SK-N-SH treated with all-trans-retinoic acid at 6 μM for 48 hours (cell line): ENCODE measurements at regions not wholly inside any gene's neighbourhood (a gene's known extent, or its start where the extent isn't known, plus 50 kb on each side); places are given as distances from the start of the nearest gene placed in this dataset.

Experiments
- ATAC-seq: fragments of 200-7000 bp; cut with Tn5 transposase; 3 replicates; pipeline ENCODE4 v1.9.1; 2020; ENCODE audit warnings: mild to moderate bottlenecking, moderate library complexity
- ARNTL ChIP-seq: fragments of 450-650 bp; formaldehyde crosslinking; IDR thresholded peaks from 2 replicates; pipeline ENCODE4 v1.5.0; 2020; ENCODE audit warnings: low read depth, mild to moderate bottlenecking, moderate library complexity, borderline replicate concordance
- BACH2 ChIP-seq: fragments of 250-450 bp; sonication (Bioruptor Pico); IDR thresholded peaks from 2 replicates; pipeline ENCODE4 v1.9.0; 2021; ENCODE audit warnings: mild to moderate bottlenecking, borderline replicate concordance
- CSDC2 ChIP-seq: fragments of 250-450 bp; sonication (Bioruptor Pico); IDR thresholded peaks from 2 replicates; pipeline ENCODE4 v1.5.0; 2020; ENCODE audit warnings: mild to moderate bottlenecking, moderate library complexity
- CSRNP3 ChIP-seq: fragments of 250-450 bp; sonication (Bioruptor Pico); IDR thresholded peaks from 2 replicates; pipeline ENCODE4 v1.5.1; 2021; ENCODE audit warnings: mild to moderate bottlenecking, moderate library complexity
- ESRRG ChIP-seq: fragments of 250-450 bp; sonication (Bioruptor Pico); IDR thresholded peaks from 2 replicates; pipeline ENCODE4 v1.6.1; 2021; ENCODE audit warnings: mild to moderate bottlenecking
- GLIS3 ChIP-seq: fragments of 250-450 bp; sonication (Bioruptor Pico); IDR thresholded peaks from 2 replicates; pipeline ENCODE4 v1.5.0; 2020; ENCODE audit warnings: mild to moderate bottlenecking, moderate library complexity
- PPARA ChIP-seq: fragments of 250-450 bp; sonication (Bioruptor Pico); IDR thresholded peaks from 2 replicates; pipeline ENCODE4 v1.5.0; 2020; ENCODE audit warnings: mild to moderate bottlenecking, borderline replicate concordance
- RARB ChIP-seq: fragments of 250-450 bp; sonication (Bioruptor Pico); IDR thresholded peaks from 2 replicates; pipeline ENCODE4 v1.8.0; 2021; ENCODE audit warnings: mild to moderate bottlenecking, moderate library complexity
- SNAI2 ChIP-seq: fragments of 250-450 bp; sonication (Bioruptor Pico); IDR thresholded peaks from 2 replicates; pipeline ENCODE4 v1.5.0; 2020; ENCODE audit warnings: mild to moderate bottlenecking, moderate library complexity
- TCF4 ChIP-seq: fragments of 250-450 bp; sonication (Bioruptor Pico); IDR thresholded peaks from 2 replicates; pipeline ENCODE4 v1.8.0; 2021; ENCODE audit warnings: mild to moderate bottlenecking, moderate library complexity, borderline replicate concordance
- ZFP3 ChIP-seq: fragments of 250-450 bp; sonication (Bioruptor Pico); IDR thresholded peaks from 2 replicates; pipeline ENCODE4 v1.5.0; 2020; ENCODE audit warnings: mild to moderate bottlenecking, moderate library complexity
- ZFP30 ChIP-seq: fragments of 450-650 bp; formaldehyde crosslinking; IDR thresholded peaks from 2 replicates; pipeline ENCODE4 v1.5.0; 2022; ENCODE audit warnings: mild to moderate bottlenecking, moderate library complexity
- ZNF565 ChIP-seq: fragments of 450-650 bp; formaldehyde crosslinking; conservative IDR thresholded peaks from 2 replicates; pipeline ENCODE4 v1.5.0; 2020; ENCODE audit warnings: low read depth, mild to moderate bottlenecking, moderate library complexity
- ZNF70 ChIP-seq: fragments of 450-650 bp; formaldehyde crosslinking; IDR thresholded peaks from 2 replicates; pipeline ENCODE4 v1.5.0; 2020; ENCODE audit warnings: mild to moderate bottlenecking, moderate library complexity
- ZNF8 ChIP-seq: fragments of 450-650 bp; formaldehyde crosslinking; IDR thresholded peaks from 2 replicates; pipeline ENCODE4 v1.5.0; 2020; ENCODE audit warnings: mild to moderate bottlenecking, moderate library complexity
- TF ChIP-seq, protein P1 (sequence below): fragments of 250-450 bp; sonication (Bioruptor Pico); IDR thresholded peaks from 2 replicates; pipeline ENCODE4 v1.8.0; 2020; ENCODE audit warnings: mild to moderate bottlenecking, moderate library complexity, borderline replicate concordance
- TF ChIP-seq, protein P2 (sequence below): fragments of 250-450 bp; sonication (Bioruptor Pico); IDR thresholded peaks from 2 replicates; pipeline ENCODE4 v1.5.1; 2020; ENCODE audit warnings: low read depth, mild to moderate bottlenecking, moderate library complexity
- TF ChIP-seq, protein P3 (sequence below): fragments of 250-450 bp; sonication (Bioruptor Pico); IDR thresholded peaks from 2 replicates; pipeline ENCODE4 v1.8.0; 2021; ENCODE audit warnings: low read depth, mild to moderate bottlenecking, moderate library complexity, borderline replicate concordance
- TF ChIP-seq, protein P4 (sequence below): fragments of 250-450 bp; sonication (Bioruptor Pico); IDR thresholded peaks from 2 replicates; pipeline ENCODE4 v1.5.0; 2020; ENCODE audit warnings: mild to moderate bottlenecking, moderate library complexity

- TF ChIP-seq GLIS3 (CRISPR knock-in tag) (no peak), ZNF70 (CRISPR knock-in tag) (no peak), ZFP3 (CRISPR knock-in tag) (no peak)
- TF ChIP-seq, protein P1, sequence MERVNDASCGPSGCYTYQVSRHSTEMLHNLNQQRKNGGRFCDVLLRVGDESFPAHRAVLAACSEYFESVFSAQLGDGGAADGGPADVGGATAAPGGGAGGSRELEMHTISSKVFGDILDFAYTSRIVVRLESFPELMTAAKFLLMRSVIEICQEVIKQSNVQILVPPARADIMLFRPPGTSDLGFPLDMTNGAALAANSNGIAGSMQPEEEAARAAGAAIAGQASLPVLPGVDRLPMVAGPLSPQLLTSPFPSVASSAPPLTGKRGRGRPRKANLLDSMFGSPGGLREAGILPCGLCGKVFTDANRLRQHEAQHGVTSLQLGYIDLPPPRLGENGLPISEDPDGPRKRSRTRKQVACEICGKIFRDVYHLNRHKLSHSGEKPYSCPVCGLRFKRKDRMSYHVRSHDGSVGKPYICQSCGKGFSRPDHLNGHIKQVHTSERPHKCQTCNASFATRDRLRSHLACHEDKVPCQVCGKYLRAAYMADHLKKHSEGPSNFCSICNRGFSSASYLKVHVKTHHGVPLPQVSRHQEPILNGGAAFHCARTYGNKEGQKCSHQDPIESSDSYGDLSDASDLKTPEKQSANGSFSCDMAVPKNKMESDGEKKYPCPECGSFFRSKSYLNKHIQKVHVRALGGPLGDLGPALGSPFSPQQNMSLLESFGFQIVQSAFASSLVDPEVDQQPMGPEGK (CRISPR knock-in tag) = no peak
- ATAC-seq = no peak
Measured at GRCh38 chr5:3024554-3024953, 273.1 kb upstream of the IRX2 start.

DNA sequence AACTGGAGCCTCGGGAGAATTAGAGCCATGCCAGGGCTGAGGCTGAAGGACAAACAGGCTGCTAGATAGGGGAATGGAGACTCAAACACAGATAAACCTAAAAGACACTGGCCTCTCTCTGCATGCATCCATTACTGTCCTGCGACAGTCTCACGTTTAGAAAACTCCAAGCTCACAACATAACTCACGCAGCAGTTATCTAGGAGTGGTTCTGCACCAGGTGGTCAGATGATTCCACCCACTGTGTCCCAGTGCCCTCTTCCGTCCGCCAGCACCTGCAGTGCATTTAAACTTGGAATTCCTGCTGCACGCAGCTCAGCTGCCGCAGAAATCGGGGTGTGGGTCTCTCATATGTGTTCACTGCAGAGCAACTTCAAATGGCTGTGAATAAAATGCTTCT lies 272.6 kb upstream of the IRX2 start:
- TF ChIP-seq, protein P2, sequence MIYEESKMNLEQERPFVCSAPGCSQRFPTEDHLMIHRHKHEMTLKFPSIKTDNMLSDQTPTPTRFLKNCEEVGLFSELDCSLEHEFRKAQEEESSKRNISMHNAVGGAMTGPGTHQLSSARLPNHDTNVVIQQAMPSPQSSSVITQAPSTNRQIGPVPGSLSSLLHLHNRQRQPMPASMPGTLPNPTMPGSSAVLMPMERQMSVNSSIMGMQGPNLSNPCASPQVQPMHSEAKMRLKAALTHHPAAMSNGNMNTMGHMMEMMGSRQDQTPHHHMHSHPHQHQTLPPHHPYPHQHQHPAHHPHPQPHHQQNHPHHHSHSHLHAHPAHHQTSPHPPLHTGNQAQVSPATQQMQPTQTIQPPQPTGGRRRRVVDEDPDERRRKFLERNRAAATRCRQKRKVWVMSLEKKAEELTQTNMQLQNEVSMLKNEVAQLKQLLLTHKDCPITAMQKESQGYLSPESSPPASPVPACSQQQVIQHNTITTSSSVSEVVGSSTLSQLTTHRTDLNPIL = no peak
- TF ChIP-seq ZNF565 (CRISPR knock-in tag) = no peak
- TF ChIP-seq, protein P3, sequence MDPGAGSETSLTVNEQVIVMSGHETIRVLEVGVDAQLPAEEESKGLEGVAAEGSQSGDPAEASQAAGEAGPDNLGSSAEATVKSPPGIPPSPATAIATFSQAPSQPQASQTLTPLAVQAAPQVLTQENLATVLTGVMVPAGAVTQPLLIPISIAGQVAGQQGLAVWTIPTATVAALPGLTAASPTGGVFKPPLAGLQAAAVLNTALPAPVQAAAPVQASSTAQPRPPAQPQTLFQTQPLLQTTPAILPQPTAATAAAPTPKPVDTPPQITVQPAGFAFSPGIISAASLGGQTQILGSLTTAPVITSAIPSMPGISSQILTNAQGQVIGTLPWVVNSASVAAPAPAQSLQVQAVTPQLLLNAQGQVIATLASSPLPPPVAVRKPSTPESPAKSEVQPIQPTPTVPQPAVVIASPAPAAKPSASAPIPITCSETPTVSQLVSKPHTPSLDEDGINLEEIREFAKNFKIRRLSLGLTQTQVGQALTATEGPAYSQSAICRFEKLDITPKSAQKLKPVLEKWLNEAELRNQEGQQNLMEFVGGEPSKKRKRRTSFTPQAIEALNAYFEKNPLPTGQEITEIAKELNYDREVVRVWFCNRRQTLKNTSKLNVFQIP = no peak
- TF ChIP-seq RARB (CRISPR knock-in tag) = no peak
- no peak for TF ChIP-seq ARNTL (CRISPR knock-in tag)
- TF ChIP-seq BACH2 (CRISPR knock-in tag) = no peak
- no peak for TF ChIP-seq CSRNP3 (CRISPR knock-in tag)
- no peak for TF ChIP-seq ZFP30 (CRISPR knock-in tag)
- no peak for ATAC-seq

GRCh38 chr5:3023656-3024055 lies 272.2 kb upstream of the IRX2 start:
- TF ChIP-seq ARNTL (CRISPR knock-in tag) = no peak
- TF ChIP-seq PPARA (CRISPR knock-in tag) = no peak
- TF ChIP-seq TCF4 (CRISPR knock-in tag) = no peak
- no peak for TF ChIP-seq BACH2 (CRISPR knock-in tag)
- TF ChIP-seq ZNF565 (CRISPR knock-in tag) = no peak
- TF ChIP-seq, protein P4, sequence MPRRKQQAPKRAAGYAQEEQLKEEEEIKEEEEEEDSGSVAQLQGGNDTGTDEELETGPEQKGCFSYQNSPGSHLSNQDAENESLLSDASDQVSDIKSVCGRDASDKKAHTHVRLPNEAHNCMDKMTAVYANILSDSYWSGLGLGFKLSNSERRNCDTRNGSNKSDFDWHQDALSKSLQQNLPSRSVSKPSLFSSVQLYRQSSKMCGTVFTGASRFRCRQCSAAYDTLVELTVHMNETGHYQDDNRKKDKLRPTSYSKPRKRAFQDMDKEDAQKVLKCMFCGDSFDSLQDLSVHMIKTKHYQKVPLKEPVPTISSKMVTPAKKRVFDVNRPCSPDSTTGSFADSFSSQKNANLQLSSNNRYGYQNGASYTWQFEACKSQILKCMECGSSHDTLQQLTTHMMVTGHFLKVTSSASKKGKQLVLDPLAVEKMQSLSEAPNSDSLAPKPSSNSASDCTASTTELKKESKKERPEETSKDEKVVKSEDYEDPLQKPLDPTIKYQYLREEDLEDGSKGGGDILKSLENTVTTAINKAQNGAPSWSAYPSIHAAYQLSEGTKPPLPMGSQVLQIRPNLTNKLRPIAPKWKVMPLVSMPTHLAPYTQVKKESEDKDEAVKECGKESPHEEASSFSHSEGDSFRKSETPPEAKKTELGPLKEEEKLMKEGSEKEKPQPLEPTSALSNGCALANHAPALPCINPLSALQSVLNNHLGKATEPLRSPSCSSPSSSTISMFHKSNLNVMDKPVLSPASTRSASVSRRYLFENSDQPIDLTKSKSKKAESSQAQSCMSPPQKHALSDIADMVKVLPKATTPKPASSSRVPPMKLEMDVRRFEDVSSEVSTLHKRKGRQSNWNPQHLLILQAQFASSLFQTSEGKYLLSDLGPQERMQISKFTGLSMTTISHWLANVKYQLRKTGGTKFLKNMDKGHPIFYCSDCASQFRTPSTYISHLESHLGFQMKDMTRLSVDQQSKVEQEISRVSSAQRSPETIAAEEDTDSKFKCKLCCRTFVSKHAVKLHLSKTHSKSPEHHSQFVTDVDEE = no peak
- no peak for ATAC-seq

- TF ChIP-seq ZNF565 (CRISPR knock-in tag) = no peak
- TF ChIP-seq CSDC2 = no peak
- no peak for TF ChIP-seq ZNF8 (CRISPR knock-in tag)
- no peak for TF ChIP-seq ZFP3 (CRISPR knock-in tag)
- no peak for TF ChIP-seq TCF4 (CRISPR knock-in tag)
- no peak for TF ChIP-seq CSRNP3 (CRISPR knock-in tag)
- no peak for TF ChIP-seq ZNF70 (CRISPR knock-in tag)
- TF ChIP-seq SNAI2 (CRISPR knock-in tag) = no peak
- no peak for TF ChIP-seq ESRRG
- no peak for ATAC-seq
Measured at GRCh38 chr5:3022665-3023064, 271.2 kb upstream of the IRX2 start.
